Activated T-helper 2 cell treated with anti-CD3 and anti-CD28 coated beads, Interferon-gamma antibody, Interleukin-2, Interleukin-4, amounts not matched to agents 10 μg/mL and 5 μg/mL and 100 μg/mL, durations not matched to agents 14 hours and 24 hours and 36 hours (primary cell): ENCODE measurements at regions not wholly inside any gene's neighbourhood (a gene's known extent, or its start where the extent isn't known, plus 50 kb on each side); places are given as distances from the start of the nearest gene placed in this dataset.

Experiments
- DNase-seq: peaks from one replicate; pipeline ENCODE4 v3.0.0; 2021; ENCODE audit warnings: low spot score
- H3K27ac Mint-ChIP-seq: one replicate; pipeline ENCODE4 v1.8.0; 2021; ENCODE audit warnings: mixed read lengths
- H3K27me3 Mint-ChIP-seq: one replicate; pipeline ENCODE4 v1.8.0; 2021; ENCODE audit warnings: low read depth, mixed read lengths
- H3K36me3 Mint-ChIP-seq: one replicate; pipeline ENCODE4 v1.8.0; 2021; ENCODE audit warnings: low read depth, mixed read lengths
- H3K4me1 Mint-ChIP-seq: one replicate; pipeline ENCODE4 v1.8.0; 2021; ENCODE audit warnings: low read depth, mixed read lengths
- H3K4me3 Mint-ChIP-seq: one replicate; pipeline ENCODE4 v1.8.0; 2021; ENCODE audit warnings: low read depth, mild to moderate bottlenecking, moderate library complexity, mixed read lengths
- H3K9me3 Mint-ChIP-seq: one replicate; pipeline ENCODE4 v1.8.0; 2021; ENCODE audit warnings: mixed read lengths
- intact Hi-C: fragments of 100-400 bp; cut with micrococcal nuclease; formaldehyde crosslinking; loops from one replicate; pipeline ENCODE4 v1.15.1; 2023

DNA sequence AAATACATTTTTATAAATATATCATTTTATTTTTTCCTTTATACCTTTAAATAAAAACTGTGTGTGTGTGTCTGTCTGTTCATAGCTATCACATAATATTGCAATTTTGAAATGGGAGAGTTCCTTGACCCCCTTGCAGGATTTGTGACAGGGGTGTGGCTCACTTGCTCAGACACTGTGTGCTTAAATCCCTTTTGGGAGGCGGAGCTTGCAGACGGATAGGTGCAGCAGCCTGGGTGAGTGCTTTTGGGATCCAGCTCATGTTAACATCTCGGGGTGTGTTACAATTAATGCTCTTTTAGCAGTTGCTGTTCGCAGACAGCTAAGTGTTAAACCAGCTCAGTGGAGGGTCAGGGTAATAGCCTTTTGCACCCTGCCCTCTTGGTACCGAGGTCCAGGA lies 459.8 kb downstream of the IPMK start:
- Mint-ChIP-seq H3K27me3 (no peaks in the 10 kb centered on the region), H3K4me1 (no peaks in the 10 kb centered on the region), H3K36me3 (no peaks in the 10 kb centered on the region), H3K27ac (no peak overlapping the region), H3K4me3 (no peak overlapping the region), H3K9me3 (no peaks in the 10 kb centered on the region)
- intact Hi-C loops = no loop called here
- no peak for DNase-seq

GRCh38 chr10:57806675-57807074 lies 461.0 kb downstream of the IPMK start:
- H3K36me3 Mint-ChIP-seq = no peaks in the 10 kb centered on the region
- H3K27me3 Mint-ChIP-seq = no peaks in the 10 kb centered on the region
- intact Hi-C loops = no loop called here
- H3K4me3 Mint-ChIP-seq = no peak overlapping the region
- no peak overlapping the region for H3K27ac Mint-ChIP-seq
- no peaks in the 10 kb centered on the region for H3K9me3 Mint-ChIP-seq
- no peak for DNase-seq
- no peaks in the 10 kb centered on the region for H3K4me1 Mint-ChIP-seq

DNA sequence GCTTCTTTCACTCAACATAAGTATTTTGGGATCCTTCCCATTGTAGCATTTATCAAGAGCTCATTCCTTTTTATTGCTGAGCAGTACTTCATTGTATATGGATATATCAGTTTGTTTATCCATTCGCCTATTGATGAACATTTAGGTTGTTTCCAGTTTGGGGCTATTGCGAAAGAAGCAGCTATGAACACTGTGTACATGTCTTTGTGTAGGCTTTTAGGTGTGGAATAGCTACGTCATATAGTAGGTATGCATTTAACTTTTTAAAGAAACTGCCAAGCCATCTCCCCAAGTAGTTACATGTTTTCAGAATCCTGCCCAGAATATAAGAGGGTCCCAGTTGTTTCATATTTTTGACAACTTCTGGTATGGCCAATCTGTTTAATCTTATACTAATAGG lies 468.1 kb downstream of the IPMK start:
- no peak overlapping the region for H3K27ac Mint-ChIP-seq
- no peak overlapping the region for H3K4me3 Mint-ChIP-seq
- no peak for DNase-seq
- H3K36me3 Mint-ChIP-seq = no peaks in the 10 kb centered on the region
- no peaks in the 10 kb centered on the region for H3K9me3 Mint-ChIP-seq
- no peaks in the 10 kb centered on the region for H3K4me1 Mint-ChIP-seq
- intact Hi-C loops = no loop called here
- H3K27me3 Mint-ChIP-seq = no peaks in the 10 kb centered on the region

GRCh38 chr10:57798830-57799229 lies 468.9 kb downstream of the IPMK start:
- no peaks in the 10 kb centered on the region for H3K9me3 Mint-ChIP-seq
- H3K4me1 Mint-ChIP-seq = no peaks in the 10 kb centered on the region
- intact Hi-C loops = no loop called here
- no peaks in the 10 kb centered on the region for H3K27me3 Mint-ChIP-seq
- H3K36me3 Mint-ChIP-seq = no peaks in the 10 kb centered on the region
- DNase-seq = no peak
- no peak overlapping the region for H3K27ac Mint-ChIP-seq
- no peak overlapping the region for H3K4me3 Mint-ChIP-seq

DNA sequence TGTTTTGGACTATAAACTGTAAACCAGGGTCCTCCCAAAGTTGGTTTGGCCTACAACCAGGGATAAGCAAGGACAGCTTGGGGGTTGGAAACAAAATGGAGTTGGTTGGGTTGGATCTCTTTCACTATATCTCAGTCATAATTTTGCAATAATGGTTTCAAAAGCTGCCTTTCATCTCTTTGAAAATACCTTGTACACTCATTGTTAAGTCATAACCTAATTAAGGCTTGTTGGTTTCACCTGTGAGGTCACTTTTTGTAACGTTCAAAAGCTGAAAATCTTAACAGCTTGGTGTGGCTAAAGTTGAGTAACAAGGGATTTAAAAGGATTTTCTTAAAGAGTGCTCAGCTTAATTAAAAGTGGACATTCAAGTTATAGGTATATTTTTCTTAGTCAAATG lies 476.1 kb downstream of the IPMK start:
- Mint-ChIP-seq H3K4me1 (no peaks in the 10 kb centered on the region), H3K4me3 (no peak overlapping the region), H3K27me3 (no peaks in the 10 kb centered on the region), H3K27ac (no peak overlapping the region), H3K9me3 (peaks cover 18% of the 10 kb centered on the region), H3K36me3 (no peaks in the 10 kb centered on the region)
- intact Hi-C loops = no loop called here
- DNase-seq = no peak

GRCh38 chr10:57790703-57791102 lies 477.0 kb downstream of the IPMK start:
- H3K4me1 Mint-ChIP-seq = no peaks in the 10 kb centered on the region

GRCh38 chr10:57788117-57788516 lies 479.6 kb downstream of the IPMK start:
- DNase-seq = no peak
- H3K36me3 Mint-ChIP-seq = no peaks in the 10 kb centered on the region
- H3K27ac Mint-ChIP-seq = no peak overlapping the region
- intact Hi-C loops = no loop called here
- no peaks in the 10 kb centered on the region for H3K4me1 Mint-ChIP-seq
- peaks cover 18% of the 10 kb centered on the region for H3K9me3 Mint-ChIP-seq
- H3K27me3 Mint-ChIP-seq = no peaks in the 10 kb centered on the region
- H3K4me3 Mint-ChIP-seq = no peak overlapping the region

More at GRCh38 chr10:57790703-57791102, 477.0 kb downstream of the IPMK start:
- Mint-ChIP-seq H3K36me3 (no peaks in the 10 kb centered on the region), H3K9me3 (peaks cover 18% of the 10 kb centered on the region), H3K27me3 (no peaks in the 10 kb centered on the region), H3K27ac (no peak overlapping the region), H3K4me3 (no peak overlapping the region)
- no peak for DNase-seq
- intact Hi-C loops = no loop called here

DNA sequence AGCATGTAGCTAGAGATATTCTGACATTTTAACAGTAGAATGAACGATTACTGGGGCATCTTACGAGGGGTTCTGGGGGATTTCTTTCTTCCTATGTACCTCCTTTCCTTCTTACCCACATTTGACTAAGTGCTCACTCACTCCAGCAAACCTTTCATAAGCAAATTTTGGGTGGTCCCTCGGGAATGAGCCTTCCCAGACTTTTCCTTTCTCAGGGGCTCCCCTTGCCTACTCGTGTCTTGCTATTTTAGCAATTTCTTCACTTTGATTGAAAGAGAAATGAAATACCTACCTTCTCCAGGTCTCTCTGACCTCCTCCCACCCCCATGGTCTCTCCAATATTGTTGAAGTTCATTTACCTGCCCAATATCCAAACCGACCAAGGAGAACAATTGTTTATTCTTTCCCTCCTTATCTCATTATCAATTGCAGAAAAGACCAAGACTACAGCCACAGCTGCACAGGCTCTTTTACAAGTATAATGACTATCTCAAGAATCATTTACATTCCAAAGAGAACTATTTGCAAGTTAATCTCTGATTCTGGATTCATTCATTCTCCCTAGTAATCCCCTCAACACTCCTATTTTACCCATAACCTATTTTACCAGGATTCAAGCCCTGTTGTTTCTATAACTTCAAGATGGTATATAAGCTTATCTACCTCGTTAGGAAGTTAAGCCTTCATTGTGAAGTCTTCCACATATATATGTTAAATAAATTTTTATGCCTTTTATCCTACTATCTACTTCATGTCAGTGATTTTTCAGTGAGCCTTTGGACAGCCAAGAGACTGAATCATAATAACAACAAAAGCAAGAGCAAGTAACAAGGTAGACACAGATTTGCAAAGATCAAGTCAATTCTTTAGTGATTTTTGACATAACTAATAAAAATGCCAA lies 480.6 kb downstream of the IPMK start:
- H3K27ac Mint-ChIP-seq = no peak overlapping the region
- no peak overlapping the region for H3K4me3 Mint-ChIP-seq
- no peaks in the 10 kb centered on the region for H3K27me3 Mint-ChIP-seq
- peaks cover 18% of the 10 kb centered on the region for H3K9me3 Mint-ChIP-seq
- H3K4me1 Mint-ChIP-seq = no peaks in the 10 kb centered on the region
- no peak for DNase-seq
- no peaks in the 10 kb centered on the region for H3K36me3 Mint-ChIP-seq
- intact Hi-C loops = no loop called here

DNA sequence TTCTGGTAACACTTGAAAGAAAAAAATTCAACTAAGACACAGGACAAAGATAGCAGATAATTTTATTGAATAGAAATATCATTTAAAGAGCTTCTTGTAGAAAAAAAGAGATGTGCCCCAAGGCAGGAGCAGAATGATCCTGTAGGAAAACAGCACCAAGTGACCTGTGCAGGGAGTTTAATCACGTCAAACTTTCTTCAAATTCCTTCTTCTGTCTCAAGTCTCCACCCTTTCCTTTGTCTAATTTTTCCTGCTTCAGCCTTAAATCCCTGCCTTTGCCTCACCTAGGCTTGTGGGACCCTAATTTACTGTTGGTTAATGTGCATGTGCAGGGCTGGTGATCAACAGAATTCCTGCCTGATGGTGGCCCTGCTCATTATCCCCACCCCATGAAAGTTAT lies 481.4 kb downstream of the IPMK start:
- intact Hi-C loops = no loop called here
- Mint-ChIP-seq H3K27ac (no peak overlapping the region), H3K27me3 (no peaks in the 10 kb centered on the region), H3K36me3 (no peaks in the 10 kb centered on the region), H3K4me1 (no peaks in the 10 kb centered on the region), H3K4me3 (no peak overlapping the region), H3K9me3 (peaks cover 18% of the 10 kb centered on the region)
- no peak for DNase-seq

DNA sequence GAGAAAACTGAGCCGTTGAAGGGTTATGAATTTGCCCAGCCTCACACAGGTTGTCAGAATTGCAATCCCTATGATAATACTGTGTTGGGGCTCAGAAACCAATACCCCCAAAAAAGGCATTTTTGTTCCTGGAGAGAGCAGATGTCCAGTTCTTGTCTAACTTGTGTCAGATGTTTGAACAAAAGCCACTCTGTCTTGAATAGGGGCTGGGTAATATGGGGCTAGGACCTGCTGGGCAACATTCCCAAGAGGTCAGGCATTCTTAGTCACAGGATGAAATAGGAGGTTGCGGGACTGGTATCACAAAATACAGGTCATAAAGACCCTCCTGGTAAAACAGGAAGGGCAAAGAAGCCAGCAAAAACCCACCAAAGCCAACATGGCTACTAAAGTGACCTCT lies 482.1 kb downstream of the IPMK start:
- no peak overlapping the region for H3K27ac Mint-ChIP-seq
- intact Hi-C loops = no loop called here
- H3K36me3 Mint-ChIP-seq = no peaks in the 10 kb centered on the region
- H3K4me1 Mint-ChIP-seq = no peaks in the 10 kb centered on the region
- peaks cover 18% of the 10 kb centered on the region for H3K9me3 Mint-ChIP-seq
- no peaks in the 10 kb centered on the region for H3K27me3 Mint-ChIP-seq
- H3K4me3 Mint-ChIP-seq = no peak overlapping the region
- DNase-seq = no peak

DNA sequence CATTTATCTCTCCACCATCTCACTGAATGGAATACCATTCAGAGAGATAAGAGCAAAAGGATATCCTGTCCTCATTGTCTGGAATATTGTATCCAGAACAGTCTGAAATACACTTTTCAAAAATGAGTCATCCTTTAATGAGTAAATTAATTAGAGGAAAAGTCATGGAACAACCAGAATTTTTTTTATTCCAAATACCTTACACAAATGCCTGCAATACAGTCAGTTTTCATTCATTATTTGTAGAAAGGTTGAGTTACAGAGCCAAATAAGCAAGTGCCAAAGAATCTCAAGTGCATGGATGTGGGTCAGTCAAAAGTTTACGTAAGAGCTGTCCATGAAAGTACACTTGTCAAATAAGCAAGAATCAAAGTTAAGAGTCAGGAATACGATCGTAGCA lies 482.6 kb downstream of the IPMK start:
- intact Hi-C loops = no loop called here
- peaks cover 21% of the 10 kb centered on the region for H3K9me3 Mint-ChIP-seq
- DNase-seq = no peak
- no peaks in the 10 kb centered on the region for H3K36me3 Mint-ChIP-seq
- no peaks in the 10 kb centered on the region for H3K27me3 Mint-ChIP-seq
- no peaks in the 10 kb centered on the region for H3K4me1 Mint-ChIP-seq
- no peak overlapping the region for H3K4me3 Mint-ChIP-seq
- no peak overlapping the region for H3K27ac Mint-ChIP-seq

GRCh38 chr10:57776688-57777432 lies 490.8 kb downstream of the IPMK start:
- Mint-ChIP-seq H3K27me3 (no peaks in the 10 kb centered on the region), H3K9me3 (peaks cover 23% of the 10 kb centered on the region), H3K36me3 (no peaks in the 10 kb centered on the region), H3K4me3 (no peak overlapping the region), H3K27ac (no peak overlapping the region), H3K4me1 (no peaks in the 10 kb centered on the region)
- no peak for DNase-seq
- intact Hi-C loops = no loop called here

GRCh38 chr10:57775250-57775649 lies 492.4 kb downstream of the IPMK start:
- intact Hi-C loops = no loop called here
- Mint-ChIP-seq H3K27me3 (no peaks in the 10 kb centered on the region), H3K4me3 (no peak overlapping the region), H3K4me1 (no peaks in the 10 kb centered on the region), H3K9me3 (peaks cover 23% of the 10 kb centered on the region), H3K36me3 (no peaks in the 10 kb centered on the region), H3K27ac (no peak overlapping the region)
- no peak for DNase-seq
